ENCODE measurements at regions not wholly inside any gene's neighbourhood (a gene's known extent, or its start where the extent isn't known, plus 50 kb on each side); places are given as distances from the start of the nearest gene placed in this dataset.

DNA sequence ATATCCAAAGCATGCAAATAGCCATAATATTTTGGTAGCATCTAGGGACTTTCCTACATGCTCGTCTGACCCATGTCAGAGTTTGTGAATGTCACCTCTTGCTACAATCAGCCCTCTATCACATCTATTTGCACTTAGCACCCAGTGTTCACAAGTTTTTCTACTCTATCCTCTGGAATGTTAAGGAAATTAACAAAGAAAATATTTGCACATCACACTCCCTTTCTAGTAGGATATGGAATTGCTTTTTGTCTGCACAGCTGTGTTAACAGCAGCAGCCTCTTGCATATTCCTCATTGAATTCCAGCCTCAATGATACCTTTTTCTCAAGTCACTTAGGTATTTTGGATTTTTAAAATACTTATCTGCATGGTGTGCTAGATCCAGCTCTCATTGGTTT is 403.1 kb upstream of the SEMA3C start (continued):
- no peak for TF ChIP-seq TEAD4 (IDR thresholded peaks at IDR 0.05; ENCODE audit: low read depth, low read length)

DNA sequence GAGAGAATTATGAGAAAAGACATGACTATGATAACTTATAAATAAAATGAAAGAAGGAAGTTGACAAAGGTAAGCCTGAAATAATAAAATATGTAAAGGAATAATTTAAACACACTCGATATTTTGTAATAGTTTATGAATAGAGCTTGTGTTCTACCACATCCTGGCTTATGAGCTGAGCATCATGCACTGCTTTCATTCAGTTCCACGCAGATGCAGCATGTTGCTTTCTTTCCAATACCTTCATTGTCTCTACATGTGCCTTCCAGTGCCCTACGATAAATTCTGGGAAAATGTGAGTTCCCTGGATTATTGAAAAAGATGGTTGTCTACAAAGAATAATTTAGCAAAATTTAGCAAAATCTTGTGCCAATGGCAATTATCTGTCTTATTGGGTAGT is 398.9 kb upstream of the SEMA3C start:
- no peak overlapping the region for H4K8ac ChIP-seq (ENCODE audit: extremely low read depth, insufficient read depth, low read length)
- DNase-seq (ENCODE audit: low read depth in 1 of 2, low spot score in 2 of 2) (no peak), FAIRE-seq (no peak)
- no peak overlapping the region for H2BK20ac ChIP-seq (ENCODE audit: low read length)
- H3K79me1 ChIP-seq (ENCODE audit: low read depth, low read length), result no peaks in the 10 kb centered on the region
- no peak overlapping the region for H3K27ac ChIP-seq (ENCODE audit: low read depth, low read length)
- H2BK5ac ChIP-seq (ENCODE audit: low read depth, low read length), result no peak overlapping the region
- H3K23ac ChIP-seq (ENCODE audit: insufficient read length), result no peak overlapping the region
- no peak overlapping the region for H2AFZ ChIP-seq (ENCODE audit: low read length)
- H3K4me1 ChIP-seq (replicated peaks in 1 of 4; ENCODE audit: control insufficient read depth in 3 of 4, insufficient read depth in 4 of 4, low read length in 3 of 4), result no peaks in the 10 kb centered on the region
- ChIA-PET CTCF (ENCODE audit: partially characterized antibody) (no interaction called here), POLR2A (ENCODE audit: partially characterized antibody) (no interaction called here)
- no peak overlapping the region for H2AK5ac ChIP-seq (ENCODE audit: low read depth, low read length)
- no peak overlapping the region for H4K5ac ChIP-seq (ENCODE audit: insufficient read length, low read depth, low read length)
- H2BK15ac ChIP-seq (ENCODE audit: low read length), result no peak overlapping the region
- TF ChIP-seq POU5F1 (IDR thresholded peaks at IDR 0.05; ENCODE audit: low read depth, low read length), result no peak
- no peak for TF ChIP-seq TBP (IDR thresholded peaks at IDR 0.05; ENCODE audit: low read depth, low read length)
- no peak for TF ChIP-seq CBX5 (IDR thresholded peaks at IDR 0.05; ENCODE audit: low read depth, low read length)
- no peak for TF ChIP-seq EP300 (IDR thresholded peaks at IDR 0.05; ENCODE audit: borderline replicate concordance in 1 of 2, low read depth in 2 of 2, low read length in 2 of 2)
- TF ChIP-seq CHD2 (IDR thresholded peaks at IDR 0.05; ENCODE audit: low read length), result no peak
- no peak overlapping the region for H3K18ac ChIP-seq (ENCODE audit: extremely low read depth, low read length)
- no peak overlapping the region for H3K4ac ChIP-seq (replicated peaks; ENCODE audit: insufficient read length, low read depth, low read length)
- H3K14ac ChIP-seq (ENCODE audit: insufficient read length), result no peak overlapping the region
- no peaks in the 10 kb centered on the region for H3K9me3 ChIP-seq (ENCODE audit: insufficient read depth in 2 of 2, low read depth in 1 of 2, low read length in 1 of 2)
- H4K20me1 ChIP-seq (replicated peaks in 1 of 2; ENCODE audit: control insufficient read depth in 1 of 2, insufficient read depth in 2 of 2, low read length in 2 of 2), result no peaks in the 10 kb centered on the region
- H3K56ac ChIP-seq (replicated peaks; ENCODE audit: insufficient read length, low read depth, low read length), result no peak overlapping the region
- H3K27me3 ChIP-seq (replicated peaks in 1 of 4; ENCODE audit: control insufficient read depth in 3 of 4, extremely low read depth in 1 of 4, insufficient read depth in 3 of 4, low read length in 3 of 4), result no peaks in the 10 kb centered on the region
- WGBS, 2 experiments (ENCODE audit: extremely low coverage in 1 of 2, insufficient coverage in 1 of 2, insufficient read length in 1 of 2, insufficient replicate concordance in 2 of 2, low coverage in 1 of 2, low lambda C conversion rate in 2 of 2, missing lambda C conversion rate in 1 of 2), result 84% methylated on average over 3 of the region's 3 CpGs; no CpG with 5 or more reads in 1 of the 2 experiments
- no peaks in the 10 kb centered on the region for H3K36me3 ChIP-seq (ENCODE audit: control insufficient read depth in 2 of 4, insufficient read depth in 4 of 4, low read length in 3 of 4)
- no peaks in the 10 kb centered on the region for H3K79me2 ChIP-seq (ENCODE audit: control insufficient read depth in 1 of 2, insufficient read depth in 2 of 2, low read length in 2 of 2)
- no peak overlapping the region for H3K9ac ChIP-seq (replicated peaks in 1 of 4; ENCODE audit: extremely low read depth in 1 of 4, low read depth in 3 of 4, low read length in 3 of 4)
- H3K4me2 ChIP-seq (ENCODE audit: insufficient read depth in 1 of 2, low read depth in 2 of 2, low read length in 2 of 2), result no peak overlapping the region
- H3K4me3 ChIP-seq (ENCODE audit: extremely low read depth in 1 of 4, insufficient read depth in 2 of 4, low read depth in 3 of 4, low read length in 4 of 4), result no peak overlapping the region
- H2BK120ac ChIP-seq (replicated peaks; ENCODE audit: low read depth, low read length), result no peak overlapping the region
- H4K91ac ChIP-seq (replicated peaks; ENCODE audit: insufficient read length, low read length), result no peak overlapping the region
- no peak overlapping the region for H2BK12ac ChIP-seq (ENCODE audit: low read depth, low read length)
- H3K23me2 ChIP-seq (ENCODE audit: low read depth, low read length), result no peaks in the 10 kb centered on the region
